Activated naive CD8-positive, alpha-beta T cell treated with anti-CD3 and anti-CD28 coated beads, Interleukin-2, amount 10 ng/mL, durations not matched to agents 7 days and 5 days (primary cell): ENCODE measurements at regions not wholly inside any gene's neighbourhood (a gene's known extent, or its start where the extent isn't known, plus 50 kb on each side); places are given as distances from the start of the nearest gene placed in this dataset.
"Not testable (repeated sequence)": the region's sequence is repeated elsewhere in the genome, so short reads cannot be mapped to it uniquely, and the experiment has no call there.

Experiments used
- ATAC-seq: fragments of 150-1000 bp; cut with Tn5 transposase; one replicate; pipeline ENCODE4 v1.10.0; 2021; ENCODE audit warnings: low read depth, moderate library complexity
- POLR2A ChIA-PET: fragments of 350-600 bp; sonication (Branson Sonifier 250); formaldehyde crosslinking; loops from one replicate; lab custom pipeline; 2021; ENCODE audit warnings: antibody characterized with exemption; lab: Charles Lee
- DNase-seq: peaks from one replicate; pipeline ENCODE4 v3.0.0; 2021
- H3K27ac Mint-ChIP-seq: one replicate; pipeline ENCODE4 v1.8.0; 2022; ENCODE audit warnings: mild to moderate bottlenecking, mixed read lengths
- H3K27me3 Mint-ChIP-seq: one replicate; pipeline ENCODE4 v1.8.0; 2022; ENCODE audit warnings: mild to moderate bottlenecking, moderate library complexity, mixed read lengths
- H3K36me3 Mint-ChIP-seq: one replicate; pipeline ENCODE4 v1.8.0; 2021; ENCODE audit warnings: mild to moderate bottlenecking, mixed read lengths
- H3K4me1 Mint-ChIP-seq: one replicate; pipeline ENCODE4 v1.8.0; 2021; ENCODE audit warnings: mixed read lengths
- H3K4me3 Mint-ChIP-seq: one replicate; pipeline ENCODE4 v1.8.0; 2022; ENCODE audit warnings: mild to moderate bottlenecking, moderate library complexity, mixed read lengths
- H3K9me3 Mint-ChIP-seq: one replicate; pipeline ENCODE4 v1.8.0; 2021; ENCODE audit warnings: mixed read lengths

DNA sequence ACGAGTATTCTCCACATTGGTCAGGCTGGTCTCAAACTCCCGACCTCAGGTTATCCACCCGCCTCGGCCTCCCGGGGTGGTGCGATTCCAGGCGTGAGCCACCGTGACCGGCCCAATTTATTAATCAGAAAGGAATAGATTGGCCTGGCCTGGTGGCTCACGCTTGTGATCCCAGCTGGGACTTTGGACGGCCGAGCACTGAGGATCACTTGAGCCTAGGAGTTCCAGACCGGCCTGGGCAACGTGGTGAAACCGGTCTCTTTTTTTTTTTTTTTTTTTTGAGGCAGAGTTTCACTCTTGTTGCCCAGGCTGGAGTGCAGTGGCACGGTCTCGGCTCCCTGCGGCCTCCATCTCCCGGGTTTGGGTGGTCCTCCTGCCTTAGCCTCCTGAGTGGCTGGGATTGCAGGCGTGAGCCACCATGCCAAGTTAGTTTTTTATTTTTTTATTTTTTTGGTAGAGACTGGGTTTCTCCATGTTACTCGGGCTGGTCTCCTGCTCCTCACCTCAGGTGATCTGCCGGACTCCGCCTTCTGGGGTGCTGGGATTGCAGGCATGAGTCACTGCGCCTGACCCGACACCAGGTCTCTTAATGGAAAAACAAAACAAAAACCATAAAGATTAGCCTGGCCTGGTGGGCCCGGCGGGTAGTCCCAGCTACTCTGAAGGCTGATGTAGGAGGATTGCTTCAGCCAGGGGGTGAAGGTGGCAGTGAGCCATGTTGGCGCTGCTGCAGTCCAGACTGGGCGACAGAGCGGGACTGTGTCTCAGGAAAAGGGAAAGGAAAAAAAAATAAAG is 141.0 kb downstream of the GOLGA6L22 start:
- POLR2A ChIA-PET, H3K36me3 Mint-ChIP-seq, ATAC-seq, H3K4me1 Mint-ChIP-seq, H3K27ac Mint-ChIP-seq, H3K4me3 Mint-ChIP-seq, H3K27me3 Mint-ChIP-seq, H3K9me3 Mint-ChIP-seq, DNase-seq: not testable (repeated sequence)

GRCh38 chr15:22616976-22617375 is 158.3 kb downstream of the GOLGA6L22 start:
- DNase-seq, H3K27ac Mint-ChIP-seq, H3K4me3 Mint-ChIP-seq, ATAC-seq, H3K4me1 Mint-ChIP-seq, H3K27me3 Mint-ChIP-seq, POLR2A ChIA-PET, H3K36me3 Mint-ChIP-seq, H3K9me3 Mint-ChIP-seq: not testable (repeated sequence)

GRCh38 chr15:22631789-22632188 is 154.7 kb upstream of the NIPA1 start:
- H3K27me3 Mint-ChIP-seq, POLR2A ChIA-PET, H3K4me1 Mint-ChIP-seq, DNase-seq, H3K27ac Mint-ChIP-seq, H3K36me3 Mint-ChIP-seq, H3K9me3 Mint-ChIP-seq, H3K4me3 Mint-ChIP-seq, ATAC-seq: not testable (repeated sequence)

DNA sequence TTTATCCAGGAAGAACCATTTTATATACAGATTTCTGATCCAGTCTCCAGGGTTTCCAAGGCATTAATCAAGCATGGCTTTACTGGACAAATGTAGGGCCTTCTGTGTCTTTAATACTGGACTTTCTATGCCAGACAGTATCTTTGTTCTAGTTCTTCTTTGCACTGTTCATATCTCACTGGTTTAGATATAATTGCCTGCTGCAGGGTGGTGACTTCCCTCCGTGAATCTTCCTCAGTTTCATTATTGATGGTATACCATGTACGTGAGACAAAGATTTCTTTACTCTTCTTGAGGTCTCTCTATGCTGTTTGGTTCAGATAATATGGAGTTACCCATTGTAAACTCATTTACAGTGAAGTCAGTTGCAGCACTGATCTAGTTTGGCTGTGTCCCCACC is 146.5 kb upstream of the NIPA1 start:
- ATAC-seq, H3K4me3 Mint-ChIP-seq, H3K27me3 Mint-ChIP-seq, H3K4me1 Mint-ChIP-seq, H3K27ac Mint-ChIP-seq, H3K9me3 Mint-ChIP-seq, H3K36me3 Mint-ChIP-seq, POLR2A ChIA-PET, DNase-seq: not testable (repeated sequence)

DNA sequence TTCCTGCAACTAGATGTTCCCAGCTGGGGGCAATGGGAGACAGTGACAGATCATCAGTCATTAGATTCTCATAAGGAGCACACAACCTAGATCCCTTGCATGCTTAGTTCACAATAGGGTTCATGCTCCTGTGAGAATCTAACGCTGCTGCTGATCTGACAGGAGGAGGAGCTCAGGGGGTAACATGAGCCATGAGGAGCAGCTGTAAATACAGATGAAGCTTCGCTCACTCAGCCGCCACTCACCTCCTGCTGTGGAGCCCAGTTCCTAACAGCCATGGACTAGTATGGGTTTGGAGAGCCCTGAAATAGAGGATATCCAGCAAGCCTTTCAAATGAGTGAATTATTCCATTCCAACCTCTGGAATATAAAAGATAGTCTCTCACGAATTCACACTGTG is 137.0 kb upstream of the NIPA1 start:
- H3K27me3 Mint-ChIP-seq, H3K36me3 Mint-ChIP-seq, ATAC-seq, DNase-seq, H3K9me3 Mint-ChIP-seq, H3K4me1 Mint-ChIP-seq, H3K4me3 Mint-ChIP-seq, H3K27ac Mint-ChIP-seq, POLR2A ChIA-PET: not testable (repeated sequence)

DNA sequence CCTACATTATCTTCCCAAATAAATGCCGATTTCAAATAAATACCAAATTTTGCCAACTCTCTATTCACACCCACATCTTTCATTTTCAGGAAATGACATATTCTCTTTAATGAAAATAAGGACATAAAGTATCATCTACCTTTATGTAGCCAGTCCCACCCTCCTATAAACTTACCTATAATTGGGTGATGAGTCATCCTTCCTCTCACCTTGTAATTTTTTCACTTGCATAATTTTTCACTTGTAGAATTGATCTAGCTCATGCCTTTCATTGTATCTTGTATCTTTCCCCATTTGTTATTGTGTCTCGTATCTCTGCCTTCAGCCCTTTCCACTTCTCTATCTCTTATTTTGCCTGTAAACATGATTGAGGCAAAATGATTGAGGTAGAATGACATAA is 135.3 kb upstream of the NIPA1 start:
- POLR2A ChIA-PET, H3K27me3 Mint-ChIP-seq, DNase-seq, H3K4me3 Mint-ChIP-seq, H3K27ac Mint-ChIP-seq, ATAC-seq, H3K36me3 Mint-ChIP-seq, H3K9me3 Mint-ChIP-seq, H3K4me1 Mint-ChIP-seq: not testable (repeated sequence)

DNA sequence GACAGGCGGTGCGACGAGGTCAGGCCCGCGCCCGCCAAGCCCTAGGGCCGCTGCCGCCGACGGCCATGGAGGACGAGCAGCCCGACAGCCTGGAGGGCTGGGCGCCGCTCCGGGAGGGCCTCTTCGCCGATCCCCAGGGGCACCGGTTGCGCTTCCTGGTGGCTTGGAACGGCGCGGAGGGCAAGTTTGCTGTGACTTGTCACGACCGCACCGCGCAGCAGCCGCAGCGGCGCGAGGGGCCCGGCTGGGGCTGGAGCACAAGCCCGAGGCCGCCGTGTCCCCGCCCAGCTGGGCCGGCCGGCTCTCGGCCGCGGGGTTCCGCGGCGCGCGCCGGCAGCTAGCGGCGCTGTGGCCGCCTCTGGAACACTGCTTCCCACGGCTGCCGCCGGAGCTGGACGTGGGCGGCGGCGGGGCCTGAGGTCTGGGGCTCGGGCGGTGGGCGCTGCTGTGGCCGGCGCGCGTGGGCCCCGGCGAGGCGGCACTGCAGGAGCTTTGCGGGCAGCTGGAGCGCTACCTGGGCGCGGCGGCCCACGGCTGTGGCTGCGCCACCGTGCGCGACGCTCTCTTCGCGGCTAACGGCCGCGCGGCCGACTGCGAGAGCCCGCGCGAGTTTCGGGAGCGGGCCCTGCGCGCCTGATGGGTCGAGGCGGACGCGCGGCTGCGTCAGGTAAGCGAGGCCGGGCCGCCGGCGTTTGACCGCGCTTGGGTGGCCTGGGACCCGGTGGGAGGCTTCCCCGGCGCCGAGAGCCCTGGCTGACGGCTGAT is 122.0 kb upstream of the NIPA1 start:
- peak overlapping the region; percentile 90 for H3K4me3 Mint-ChIP-seq
- H3K36me3 Mint-ChIP-seq, H3K4me1 Mint-ChIP-seq, H3K27me3 Mint-ChIP-seq, H3K9me3 Mint-ChIP-seq: not testable (repeated sequence)
- ATAC-seq (peak; percentile 80), DNase-seq (peak; percentile 75)
- POLR2A ChIA-PET, result interaction anchor here (0.7 kb wide), 1 partner anchor 173 kb away, joined by 3 read pairs; no protein-coding TSS in a partner anchor
- peak overlapping the region; percentile 58 for H3K27ac Mint-ChIP-seq

- POLR2A ChIA-PET, result interaction anchor here (0.7 kb wide), 1 partner anchor 173 kb away, joined by 3 read pairs; no protein-coding TSS in a partner anchor
- H3K27me3 Mint-ChIP-seq, H3K9me3 Mint-ChIP-seq, ATAC-seq, H3K36me3 Mint-ChIP-seq, DNase-seq, H3K4me1 Mint-ChIP-seq: not testable (repeated sequence)
- H3K4me3 Mint-ChIP-seq, result peak overlapping the region; percentile 90
- H3K27ac Mint-ChIP-seq, result peak overlapping the region; percentile 88
These were observed 121.3 kb upstream of the NIPA1 start for GRCh38 chr15:22665059-22665702.

DNA sequence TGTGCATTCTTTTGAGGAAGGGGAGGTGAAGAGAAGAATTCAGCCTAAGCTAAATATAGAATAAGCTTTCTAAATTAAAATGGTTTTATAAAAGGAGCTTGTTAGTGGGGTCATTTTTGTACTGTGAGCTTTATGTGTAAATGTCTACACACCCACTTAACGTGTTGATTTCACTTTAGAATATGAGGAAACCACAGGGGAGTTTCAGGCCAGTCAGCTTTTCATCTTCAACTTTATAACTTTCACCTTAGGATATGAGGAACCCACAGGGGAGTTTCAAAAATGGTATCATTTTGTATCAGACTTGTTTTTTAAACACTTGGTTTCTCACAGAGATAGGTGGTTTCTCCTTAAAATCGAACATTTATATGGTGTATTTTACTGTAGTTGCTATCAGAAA is 120.7 kb upstream of the NIPA1 start:
- DNase-seq, H3K4me1 Mint-ChIP-seq, H3K36me3 Mint-ChIP-seq, H3K9me3 Mint-ChIP-seq, POLR2A ChIA-PET, ATAC-seq, H3K27me3 Mint-ChIP-seq: not testable (repeated sequence)
- peak overlapping the region; percentile 90 for H3K4me3 Mint-ChIP-seq
- H3K27ac Mint-ChIP-seq, result peak overlapping the region; percentile 88

DNA sequence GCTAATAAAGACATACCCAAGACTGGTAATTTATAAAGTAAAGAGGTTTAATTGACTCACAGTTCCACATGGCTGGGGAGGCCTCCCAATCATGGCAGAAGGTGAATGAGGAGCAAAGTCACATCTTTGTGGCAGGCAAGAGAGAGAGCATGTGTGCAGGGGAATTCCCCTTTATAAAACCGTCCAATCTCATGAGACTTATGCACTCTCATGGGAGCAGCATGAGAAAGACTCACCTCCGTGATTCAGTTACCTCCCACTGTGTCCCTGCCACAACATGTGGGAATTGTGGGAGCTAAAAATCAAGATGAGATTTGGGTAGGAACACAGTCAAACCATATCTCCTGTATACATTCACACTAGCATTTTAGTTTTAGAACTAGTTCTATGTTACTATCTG is 101.7 kb upstream of the NIPA1 start:
- H3K4me1 Mint-ChIP-seq, DNase-seq, ATAC-seq, H3K27me3 Mint-ChIP-seq, H3K27ac Mint-ChIP-seq, H3K9me3 Mint-ChIP-seq, H3K4me3 Mint-ChIP-seq, POLR2A ChIA-PET: not testable (repeated sequence)
- peaks cover 11% of the 10 kb centered on the region for H3K36me3 Mint-ChIP-seq

DNA sequence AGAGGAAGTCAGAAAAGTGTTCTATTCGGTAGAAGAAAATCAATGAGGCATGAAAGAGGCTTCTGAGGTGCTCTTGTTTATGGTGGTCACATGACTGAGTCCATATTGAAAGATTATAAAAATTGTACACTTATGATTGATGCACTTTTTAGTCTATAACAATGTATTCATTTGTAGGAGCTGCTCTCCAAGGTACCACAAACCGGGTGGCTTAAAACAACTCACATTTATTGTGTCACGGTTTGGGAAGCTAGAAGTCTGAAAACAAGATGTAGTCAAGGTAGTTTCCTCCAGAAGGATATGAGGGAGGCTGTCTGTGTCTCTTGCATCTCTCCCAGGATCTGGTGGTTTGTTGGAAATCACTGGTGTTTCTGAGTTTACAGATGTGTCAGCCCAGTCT is 86.6 kb upstream of the NIPA1 start:
- not testable (repeated sequence) for H3K36me3 Mint-ChIP-seq

GRCh38 chr15:22710831-22711341 is 75.6 kb upstream of the NIPA1 start:
- DNase-seq, H3K27ac Mint-ChIP-seq, H3K36me3 Mint-ChIP-seq, POLR2A ChIA-PET, H3K4me3 Mint-ChIP-seq, H3K9me3 Mint-ChIP-seq, H3K4me1 Mint-ChIP-seq, ATAC-seq: not testable (repeated sequence)
- H3K27me3 Mint-ChIP-seq, result peaks cover 32% of the 10 kb centered on the region

More for the DNA sequence above, 86.6 kb upstream of the NIPA1 start:
- DNase-seq, H3K9me3 Mint-ChIP-seq, H3K4me1 Mint-ChIP-seq, H3K27me3 Mint-ChIP-seq, H3K27ac Mint-ChIP-seq, H3K4me3 Mint-ChIP-seq, ATAC-seq, POLR2A ChIA-PET: not testable (repeated sequence)

GRCh38 chr15:22713933-22714332 is 72.5 kb upstream of the NIPA1 start:
- DNase-seq, POLR2A ChIA-PET, H3K27ac Mint-ChIP-seq, H3K4me3 Mint-ChIP-seq, ATAC-seq, H3K4me1 Mint-ChIP-seq, H3K36me3 Mint-ChIP-seq, H3K9me3 Mint-ChIP-seq: not testable (repeated sequence)
- peaks cover 45% of the 10 kb centered on the region for H3K27me3 Mint-ChIP-seq
